DMS153 treated with DMSO at 0.1 percent for 48 hours (cell line): ENCODE measurements at regions not wholly inside any gene's neighbourhood (a gene's known extent, or its start where the extent isn't known, plus 50 kb on each side); places are given as distances from the start of the nearest gene placed in this dataset.

Source experiments
- DNase-seq: peaks from one replicate; lab custom pipeline; 2025; ENCODE audit not compliant: unreplicated experiment; lab: John Stamatoyannopoulos, UW

DNA sequence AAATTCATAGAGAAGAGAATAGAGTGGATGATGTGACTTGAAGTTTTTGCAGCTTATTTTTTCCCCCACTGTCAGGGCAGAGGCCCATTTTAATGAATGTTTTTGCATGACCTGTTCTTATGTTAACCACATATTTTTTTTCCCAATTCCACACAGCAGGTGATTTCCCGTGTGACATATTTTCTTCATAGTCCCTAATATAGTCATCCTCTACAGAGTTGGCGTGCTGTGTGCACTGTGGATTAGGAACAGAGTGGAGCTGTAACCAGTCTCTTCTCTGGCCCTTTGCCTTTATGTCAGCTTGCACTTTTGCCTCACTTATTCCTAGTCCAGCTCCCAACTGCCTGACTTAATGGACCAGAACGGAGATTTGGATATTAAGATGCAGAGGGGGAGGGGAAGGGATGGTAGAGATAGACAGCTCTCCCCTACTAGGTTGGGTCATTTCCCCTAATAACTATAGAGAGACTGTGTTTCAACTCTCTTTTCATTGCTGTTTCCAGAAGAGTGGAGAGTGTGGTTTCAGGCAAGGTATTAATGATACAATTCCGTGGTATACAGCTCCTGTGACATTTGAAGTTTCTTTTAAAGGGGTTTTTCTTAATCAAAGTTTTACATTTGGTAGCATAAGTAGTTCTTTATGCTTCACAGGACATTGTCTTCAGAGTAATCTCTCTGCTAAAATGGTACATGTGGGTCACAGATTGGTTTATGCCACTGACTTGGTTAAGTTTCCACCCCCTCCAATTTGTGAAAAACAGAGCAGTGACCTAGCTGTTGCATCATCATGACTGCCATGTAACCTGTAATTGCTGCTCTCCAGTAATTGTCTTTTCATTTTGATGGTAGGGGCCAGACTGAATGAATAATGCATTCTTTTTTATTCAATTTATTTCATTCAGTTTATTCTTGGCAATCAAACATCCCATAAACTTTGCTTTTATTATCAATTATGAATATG, 161.3 kb downstream of the HAUS1 start:
- no peak for DNase-seq

DNA sequence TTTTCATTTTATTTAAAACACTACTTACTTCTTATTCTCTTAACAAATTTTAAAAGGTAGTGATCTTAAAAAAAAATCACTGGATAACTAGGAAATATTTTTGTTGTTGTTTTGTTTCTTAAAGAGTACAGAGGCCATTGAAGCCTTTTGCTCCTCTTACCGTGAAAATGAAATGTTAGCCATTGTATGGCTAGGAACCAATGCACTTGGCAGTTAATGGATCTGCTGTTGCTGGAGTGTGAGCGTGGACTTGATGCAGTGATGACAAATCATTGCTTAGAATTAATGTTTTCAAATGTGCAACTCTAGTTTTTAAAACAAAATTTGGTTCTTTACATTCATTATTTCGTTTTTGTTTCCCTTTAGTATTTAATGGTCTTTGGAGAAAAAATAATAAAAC, 162.3 kb downstream of the HAUS1 start:
- DNase-seq: no peak

DNA sequence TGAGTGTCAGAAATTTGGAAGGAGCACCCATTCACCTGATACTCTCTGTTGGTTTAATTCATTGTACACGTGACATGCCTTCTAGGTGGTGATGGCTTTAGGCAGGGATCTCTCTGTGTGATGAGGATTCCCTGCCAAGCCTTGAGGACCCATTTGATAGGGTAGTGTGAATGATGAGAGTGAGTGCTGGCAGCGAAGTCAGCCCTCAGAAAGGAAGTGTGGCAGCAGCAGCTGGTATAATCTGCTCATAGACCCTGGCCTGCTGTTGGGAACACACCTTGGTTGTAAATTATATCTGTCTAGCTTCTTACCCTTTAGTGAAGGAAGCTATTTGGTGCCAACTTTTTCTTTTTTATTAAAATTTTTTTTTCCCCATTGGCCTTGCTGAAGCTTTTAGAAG, 164.5 kb downstream of the HAUS1 start:
- no peak for DNase-seq

DNA sequence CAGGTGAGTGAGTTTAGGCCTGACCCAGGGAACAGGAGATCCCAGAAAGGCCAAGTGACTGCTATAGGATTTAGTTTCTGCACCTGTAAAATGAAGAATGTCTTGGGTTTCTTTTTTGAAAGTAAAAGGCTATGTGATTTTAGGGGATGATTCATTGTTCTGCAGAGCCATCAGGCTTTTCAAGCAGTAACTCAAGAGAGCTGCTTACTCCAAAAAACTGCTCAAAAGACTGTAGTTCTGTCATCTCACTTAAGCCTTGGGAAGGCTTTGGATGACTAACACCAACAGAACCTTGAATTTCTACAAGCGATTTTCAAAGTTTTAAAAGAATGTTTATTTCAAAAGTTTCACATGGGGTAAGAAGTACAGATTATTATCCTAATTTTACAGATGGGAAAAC, 165.1 kb downstream of the HAUS1 start:
- no peak for DNase-seq

DNA sequence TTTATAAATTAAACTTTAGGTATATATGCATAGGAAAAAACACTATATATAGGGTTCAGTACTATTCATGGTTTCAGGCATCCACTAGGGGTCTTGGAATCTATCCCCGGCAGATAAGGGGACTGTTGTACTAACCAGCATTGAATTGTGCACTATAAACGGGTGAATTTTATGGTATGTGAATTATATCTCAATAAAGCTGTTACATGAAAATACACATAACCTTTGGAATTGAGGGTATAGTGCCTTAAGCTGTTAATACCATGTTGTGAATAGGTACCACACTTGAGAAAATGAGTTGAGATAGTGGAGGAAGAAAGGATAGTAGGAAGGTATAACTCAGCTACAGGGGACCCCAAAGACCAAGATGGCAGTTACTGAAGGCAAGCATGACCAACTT, 167.3 kb downstream of the HAUS1 start:
- DNase-seq: no peak

DNA sequence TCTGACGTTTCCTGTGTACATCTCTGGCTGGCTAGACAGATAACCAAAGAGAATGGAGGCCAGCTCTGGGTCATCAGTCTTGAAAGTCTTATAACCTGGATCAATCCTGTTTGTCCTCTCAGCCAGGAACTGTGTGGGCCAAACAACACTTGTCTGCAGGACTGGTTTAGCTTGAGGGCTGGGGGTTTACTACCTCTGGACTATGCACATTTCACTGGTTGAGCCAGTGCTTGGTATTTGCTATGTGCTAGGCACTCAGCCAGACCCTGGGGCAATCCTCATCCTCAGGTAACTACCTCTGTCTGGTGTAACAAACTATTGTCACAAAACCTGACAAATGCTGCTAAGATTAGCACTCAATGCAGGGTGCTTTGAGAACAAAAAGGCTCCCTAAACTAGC, 169.7 kb downstream of the HAUS1 start:
- DNase-seq: no peak

DNA sequence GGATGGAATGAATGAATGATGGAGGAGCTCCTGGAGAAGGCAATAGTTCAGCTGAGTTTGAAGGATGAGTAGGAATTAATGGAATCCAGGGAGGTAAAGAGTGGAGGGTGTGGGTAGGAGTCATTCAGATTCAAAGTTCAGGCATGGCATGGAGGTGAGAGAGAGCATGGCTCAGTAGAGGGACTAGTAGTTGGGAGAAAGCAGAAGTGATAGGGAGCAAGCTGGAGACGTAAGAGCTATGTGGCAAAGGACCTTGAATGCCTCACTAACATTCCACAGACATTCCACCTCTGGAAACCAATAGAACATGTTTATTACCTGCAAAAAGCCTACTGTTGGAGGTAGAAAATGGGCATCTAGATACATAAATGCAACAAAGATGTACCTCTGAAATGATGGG, 170.1 kb downstream of the HAUS1 start:
- DNase-seq: no peak

DNA sequence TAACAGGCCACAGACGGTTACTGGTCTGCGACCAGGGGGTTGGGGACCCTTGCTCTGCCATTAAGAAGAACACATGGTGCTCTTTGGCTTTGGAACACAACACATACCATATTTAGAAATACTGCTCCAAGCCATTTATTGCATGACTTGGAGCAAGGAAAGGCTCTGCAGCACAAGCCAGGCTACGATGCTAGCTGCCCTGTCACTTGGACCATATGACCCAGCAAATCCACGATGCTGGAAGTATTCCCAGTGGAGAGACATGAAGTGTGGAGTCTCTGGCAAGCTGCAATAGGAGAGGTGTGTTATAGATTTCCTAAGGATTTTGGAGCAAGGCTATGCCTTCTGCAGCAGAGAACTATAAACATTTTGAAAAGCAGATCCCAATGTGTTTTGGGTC, 171.2 kb downstream of the HAUS1 start:
- DNase-seq: no peak

DNA sequence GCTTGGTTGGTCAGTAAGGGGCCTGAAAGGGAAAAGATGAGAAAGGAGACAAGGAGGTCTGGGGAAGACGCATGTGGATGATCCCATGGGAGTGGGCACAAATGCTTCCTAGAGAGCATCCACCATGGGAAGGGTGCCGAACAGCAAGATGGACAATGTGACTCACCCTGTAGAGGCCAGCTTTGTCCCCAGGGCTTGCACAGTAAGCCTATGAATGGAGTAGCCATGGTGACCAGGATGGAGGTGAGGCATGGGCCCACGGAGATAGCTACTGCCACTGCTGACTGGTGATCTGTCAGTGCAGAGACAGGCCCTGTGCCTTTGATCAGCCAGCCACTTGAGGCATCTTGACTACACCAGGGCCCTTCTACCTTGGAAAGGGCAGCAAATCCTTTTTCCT, 172.6 kb downstream of the HAUS1 start:
- DNase-seq: no peak

DNA sequence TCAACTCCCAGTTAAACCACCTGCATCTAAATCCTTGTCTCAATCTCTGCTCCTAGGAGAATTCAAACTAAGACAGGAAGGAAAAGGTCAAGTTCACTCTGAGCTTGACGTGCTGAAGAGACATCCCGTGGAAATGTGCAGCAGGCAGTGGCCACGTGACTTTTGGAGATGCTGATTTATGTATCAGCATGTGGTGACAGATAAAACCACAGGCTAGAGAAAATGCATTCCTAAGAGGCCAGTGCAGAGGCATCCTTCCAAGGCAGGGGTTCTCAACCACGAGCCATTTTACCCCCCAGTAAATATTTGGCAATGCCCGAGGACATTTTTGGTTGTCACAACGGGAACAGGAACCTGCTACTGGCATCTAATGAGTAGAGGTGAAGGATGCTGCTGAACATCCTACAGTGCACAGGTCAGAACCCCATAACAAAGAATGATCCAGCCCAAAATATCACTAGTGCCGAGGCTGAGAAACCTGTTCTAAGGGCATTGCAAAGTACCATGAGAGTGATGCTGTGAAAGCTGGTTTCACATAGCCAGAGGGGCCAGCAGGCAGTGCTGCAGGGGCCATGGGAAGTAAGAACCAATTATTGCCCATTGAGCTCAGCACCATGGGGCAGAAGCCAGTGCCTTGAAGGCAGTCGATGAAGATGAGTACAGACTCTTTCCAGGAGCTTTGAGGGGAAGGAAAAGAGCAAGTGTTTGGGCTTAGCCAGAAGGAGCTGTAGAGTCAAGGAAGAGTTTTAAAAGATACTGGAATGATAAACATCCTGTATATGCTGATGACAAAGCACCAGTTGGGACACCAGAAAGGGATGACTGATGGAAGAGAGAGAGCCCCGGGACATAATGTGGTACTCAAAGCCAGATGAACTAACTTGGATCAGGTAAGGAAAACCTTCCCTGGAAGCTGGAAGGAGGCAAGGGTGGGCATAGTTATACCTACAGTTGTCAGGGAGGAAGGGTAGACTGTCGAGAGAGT, 174.6 kb downstream of the HAUS1 start:
- DNase-seq: no peak

DNA sequence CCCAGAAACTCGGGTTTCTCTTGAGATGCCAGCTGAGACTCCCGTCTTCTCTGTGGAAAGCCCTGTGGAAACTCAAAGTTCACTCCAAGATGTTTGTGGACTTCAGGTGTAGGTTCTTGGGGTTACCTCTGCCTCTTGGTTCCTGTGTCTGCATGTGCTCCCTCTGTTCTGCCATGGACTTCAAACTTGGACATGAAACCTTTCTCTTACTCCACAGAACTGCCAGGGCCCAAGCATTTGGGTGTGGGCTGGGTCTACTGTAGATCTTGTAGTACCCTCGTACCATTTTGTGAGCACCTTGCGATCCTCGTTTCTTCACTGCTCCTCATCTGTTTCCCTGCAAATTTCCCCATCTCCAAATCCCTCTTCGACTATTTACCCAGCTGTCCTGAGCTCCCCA, 175.5 kb downstream of the HAUS1 start:
- no peak for DNase-seq

DNA sequence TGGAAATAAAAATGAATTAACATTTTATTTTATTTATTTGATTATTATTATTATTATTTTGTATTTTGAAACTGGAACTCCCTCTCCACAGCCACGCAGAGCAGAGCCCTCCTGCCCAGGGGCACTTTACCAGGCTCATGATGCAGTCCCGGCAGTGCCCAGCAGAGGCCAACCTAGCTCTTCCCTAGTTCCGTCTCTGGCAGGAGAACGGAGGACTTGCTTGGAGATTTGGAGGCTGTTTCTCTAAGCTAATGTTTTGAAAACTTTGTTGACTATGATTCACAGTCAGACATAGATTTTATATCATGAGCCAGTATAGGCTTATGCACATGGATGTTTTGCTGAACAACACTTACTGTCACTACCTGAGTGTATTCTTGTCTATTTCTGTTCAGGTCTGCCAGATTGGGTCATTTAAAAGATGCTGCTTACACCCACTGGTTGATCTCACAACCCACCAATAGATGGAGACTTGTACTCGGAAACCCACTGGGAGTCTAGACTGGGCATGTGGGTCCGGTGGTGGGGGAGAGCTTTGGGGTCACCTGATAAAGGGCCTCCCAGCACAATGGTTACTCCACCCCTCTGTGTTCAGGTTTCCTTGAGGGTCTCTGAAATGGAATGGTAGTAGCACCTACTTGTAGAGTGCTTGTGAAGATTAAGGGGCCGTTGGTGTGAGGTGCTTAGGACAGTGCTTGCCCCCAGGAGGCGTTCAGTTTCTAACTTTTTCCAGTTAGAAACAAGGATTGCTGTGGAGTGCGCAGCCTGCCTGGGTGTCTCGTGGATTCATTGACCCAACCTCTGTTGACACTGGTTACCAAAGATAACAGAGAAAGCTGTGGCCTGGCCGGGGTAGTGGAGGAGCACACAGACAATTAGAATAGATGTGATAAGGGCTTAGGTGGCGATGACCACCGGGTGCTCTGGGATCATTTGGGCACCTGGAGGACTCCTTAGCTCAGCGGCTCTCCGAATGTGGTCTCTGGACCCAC, 177.3 kb downstream of the HAUS1 start:
- DNase-seq: peak; percentile 76

DNA sequence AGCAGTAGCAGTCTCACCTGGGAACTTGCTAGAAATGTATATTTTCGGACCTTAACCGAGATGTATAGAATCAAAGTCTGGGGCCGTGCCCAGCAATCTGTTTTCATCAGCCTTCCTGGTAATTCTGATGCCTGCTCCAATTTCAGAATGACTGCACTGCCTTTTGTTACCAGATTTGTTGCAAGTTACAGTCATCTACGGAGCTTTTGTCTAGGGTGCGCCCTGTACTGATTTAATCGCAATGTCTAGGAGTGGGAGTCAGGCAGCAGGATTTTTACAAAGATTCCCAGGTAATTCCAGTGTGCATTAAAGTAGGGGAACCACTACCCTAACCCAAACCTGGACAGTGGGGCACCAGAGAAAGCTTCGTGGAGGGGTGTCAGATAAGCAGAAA, 178.0 kb downstream of the HAUS1 start:
- DNase-seq: no peak

DNA sequence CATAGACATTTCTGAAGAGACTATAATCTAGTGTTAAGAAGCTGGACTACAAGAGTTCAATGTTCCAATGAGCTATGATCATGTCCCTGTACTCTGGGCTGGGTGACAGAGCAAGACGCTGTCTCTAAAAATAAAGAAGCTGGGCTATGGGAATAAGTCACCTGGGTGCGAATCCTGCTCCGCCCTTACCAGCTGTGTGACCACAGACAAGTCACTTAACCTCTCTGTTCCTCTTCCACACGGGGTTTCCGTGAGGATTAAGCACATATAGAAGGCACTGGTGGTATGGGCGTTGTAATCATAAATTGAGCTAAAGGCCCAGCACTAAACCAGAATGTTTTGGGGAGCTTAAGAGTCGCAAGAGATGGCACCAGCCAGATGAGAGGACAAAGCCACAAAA, 178.5 kb downstream of the HAUS1 start:
- DNase-seq: no peak

DNA sequence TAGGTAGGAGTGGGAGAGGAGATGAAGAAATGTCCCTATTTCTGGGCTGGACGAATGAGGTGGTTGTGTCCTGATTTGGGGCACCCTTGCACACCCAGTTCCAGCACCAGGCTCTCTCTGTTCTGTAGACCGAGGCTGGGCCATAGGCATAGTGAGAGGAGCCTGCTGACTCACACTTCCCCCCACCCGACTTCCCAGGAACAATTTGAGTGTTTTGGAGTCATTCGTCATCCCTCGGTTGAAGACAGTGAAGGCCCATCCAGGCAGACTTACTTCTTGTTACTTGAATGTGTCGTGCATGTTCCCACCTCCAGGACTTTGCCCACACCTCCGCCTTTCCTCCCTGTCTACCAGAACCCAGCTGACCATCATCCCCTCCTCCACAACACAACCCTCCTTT, 179.1 kb downstream of the HAUS1 start:
- DNase-seq: no peak

DNA sequence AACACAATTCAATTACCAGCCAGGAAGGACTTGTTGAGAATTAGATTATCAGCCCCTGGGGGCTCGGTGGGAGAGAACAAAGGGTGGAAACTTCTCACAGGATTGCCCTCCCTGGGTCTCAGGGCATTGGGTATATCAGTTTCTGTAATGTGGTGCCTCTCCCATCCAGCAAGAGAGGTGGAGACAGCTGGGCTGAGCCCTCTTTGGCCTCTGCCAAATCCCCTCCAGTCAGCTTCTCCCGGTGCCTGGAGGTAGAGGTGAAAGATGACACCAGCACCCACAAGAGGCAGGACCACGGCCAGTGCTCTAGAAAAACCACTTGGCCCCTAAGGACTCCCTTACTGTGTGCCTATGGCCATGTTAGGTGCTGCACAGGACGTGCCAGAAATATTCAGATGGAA, 179.7 kb downstream of the HAUS1 start:
- DNase-seq: no peak

DNA sequence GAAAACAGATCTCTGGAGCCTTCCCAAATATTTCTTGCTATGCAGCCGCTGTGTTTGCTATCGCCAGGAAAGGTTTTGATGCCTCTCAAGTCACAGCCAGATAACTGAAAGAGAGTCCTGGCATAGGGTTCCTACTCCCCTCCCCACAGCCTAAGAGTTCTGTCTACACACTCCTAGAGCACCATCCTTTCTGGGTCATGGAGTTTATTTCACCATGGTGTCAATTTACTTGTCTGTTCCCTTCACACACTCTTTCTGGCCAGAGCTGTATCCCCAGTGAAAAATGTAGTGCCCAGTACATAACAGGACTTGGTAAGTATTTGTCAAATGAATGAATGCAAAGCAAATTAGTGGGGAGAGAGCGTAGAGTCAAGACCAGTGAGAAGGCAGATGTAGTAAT, 185.3 kb downstream of the HAUS1 start:
- no peak for DNase-seq

DNA sequence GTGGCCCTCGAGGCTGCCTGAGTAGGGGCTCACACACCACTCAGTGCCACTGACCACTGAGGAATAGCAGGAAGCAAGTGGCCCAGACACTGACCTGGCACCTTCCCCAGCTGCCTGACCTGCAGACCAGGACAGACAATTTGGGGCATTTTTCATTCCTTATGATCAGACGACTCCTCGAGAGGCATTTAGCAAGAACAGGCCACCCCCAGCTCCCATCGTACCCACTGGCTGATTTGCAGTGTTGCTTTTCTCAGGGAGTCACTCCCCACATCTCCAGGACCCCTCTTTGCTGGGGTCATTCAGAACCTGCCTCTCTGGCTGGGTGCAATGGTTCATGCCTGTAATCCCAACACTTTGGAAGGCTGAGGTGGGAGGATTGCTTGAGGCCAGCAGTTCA, 185.7 kb downstream of the HAUS1 start:
- DNase-seq: no peak

DNA sequence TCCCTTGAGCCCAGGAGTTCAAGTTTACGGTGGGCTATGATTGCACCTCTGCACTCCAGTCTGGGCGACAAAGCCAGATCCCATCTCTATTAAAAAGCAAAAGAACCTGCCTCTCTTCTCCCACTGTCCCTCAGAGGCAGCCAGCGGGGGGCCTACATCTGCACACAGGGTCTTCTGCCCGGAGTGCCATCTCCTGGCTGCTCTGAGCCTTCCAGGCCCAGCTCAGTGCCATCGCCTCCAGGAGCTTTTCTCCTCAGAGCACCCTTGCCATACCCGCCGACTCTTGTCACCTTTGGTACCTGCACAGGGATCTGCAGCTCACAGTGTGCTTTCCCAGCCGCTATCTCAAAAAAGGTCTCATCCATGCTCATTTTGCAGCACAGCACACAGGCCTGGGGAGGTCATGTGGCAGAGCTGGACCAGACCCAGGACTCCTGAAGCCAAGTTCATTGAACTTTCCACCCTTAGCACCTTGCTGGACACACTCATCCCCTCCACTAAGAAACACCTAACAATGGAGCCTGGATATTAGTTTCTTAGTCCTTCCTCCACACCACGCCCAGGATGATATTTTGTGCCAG, 186.3 kb downstream of the HAUS1 start:
- DNase-seq: no peak

DNA sequence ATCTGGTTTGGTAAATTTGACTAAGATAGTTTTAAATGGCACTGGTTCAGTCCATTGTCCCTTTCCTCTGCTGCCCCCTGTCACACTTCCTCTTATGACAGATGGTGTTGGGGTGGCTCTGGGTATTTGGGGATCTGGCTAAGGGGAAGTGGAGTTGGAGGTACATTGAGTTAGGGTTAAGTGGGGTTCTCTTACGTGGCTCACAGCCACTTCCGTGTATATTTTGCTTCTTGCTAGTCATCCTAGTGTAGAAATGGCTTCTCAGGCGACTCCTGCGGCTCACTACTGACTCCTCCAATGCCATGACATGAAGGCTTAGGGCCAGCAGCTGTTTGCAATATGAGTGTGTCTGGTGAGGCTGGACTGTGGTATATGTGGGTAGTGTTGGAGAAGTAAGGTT, 187.0 kb downstream of the HAUS1 start:
- no peak for DNase-seq
